WI38 (cell line): ENCODE measurements at regions not wholly inside any gene's neighbourhood (a gene's known extent, or its start where the extent isn't known, plus 50 kb on each side); places are given as distances from the start of the nearest gene placed in this dataset.
"Not testable (repeated sequence)": the region's sequence is repeated elsewhere in the genome, so short reads cannot be mapped to it uniquely, and the experiment has no call there.

Experiments
- H3K4me3 ChIP-seq: 2 replicates; pipeline ENCODE4 v1.5.1; 2011; ENCODE audit warnings: low read depth, mild to moderate bottlenecking, control low read depth, low read length
- TF ChIP-seq, protein P1 (sequence below): IDR thresholded peaks from 2 replicates; pipeline ENCODE4 v1.5.1; 2012; ENCODE audit warnings: low read depth, mild to moderate bottlenecking, control low read depth, low read length

GRCh38 chr5:23755906-23756305 is 248.5 kb downstream of the PRDM9 start:
- TF ChIP-seq, protein P1, sequence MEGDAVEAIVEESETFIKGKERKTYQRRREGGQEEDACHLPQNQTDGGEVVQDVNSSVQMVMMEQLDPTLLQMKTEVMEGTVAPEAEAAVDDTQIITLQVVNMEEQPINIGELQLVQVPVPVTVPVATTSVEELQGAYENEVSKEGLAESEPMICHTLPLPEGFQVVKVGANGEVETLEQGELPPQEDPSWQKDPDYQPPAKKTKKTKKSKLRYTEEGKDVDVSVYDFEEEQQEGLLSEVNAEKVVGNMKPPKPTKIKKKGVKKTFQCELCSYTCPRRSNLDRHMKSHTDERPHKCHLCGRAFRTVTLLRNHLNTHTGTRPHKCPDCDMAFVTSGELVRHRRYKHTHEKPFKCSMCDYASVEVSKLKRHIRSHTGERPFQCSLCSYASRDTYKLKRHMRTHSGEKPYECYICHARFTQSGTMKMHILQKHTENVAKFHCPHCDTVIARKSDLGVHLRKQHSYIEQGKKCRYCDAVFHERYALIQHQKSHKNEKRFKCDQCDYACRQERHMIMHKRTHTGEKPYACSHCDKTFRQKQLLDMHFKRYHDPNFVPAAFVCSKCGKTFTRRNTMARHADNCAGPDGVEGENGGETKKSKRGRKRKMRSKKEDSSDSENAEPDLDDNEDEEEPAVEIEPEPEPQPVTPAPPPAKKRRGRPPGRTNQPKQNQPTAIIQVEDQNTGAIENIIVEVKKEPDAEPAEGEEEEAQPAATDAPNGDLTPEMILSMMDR: no peak
- no peak overlapping the region for H3K4me3 ChIP-seq

GRCh38 chr5:23756779-23757178 is 249.4 kb downstream of the PRDM9 start:
- no peak overlapping the region for H3K4me3 ChIP-seq
- TF ChIP-seq, protein P1: no peak

GRCh38 chr5:23763170-23763569 is 255.8 kb downstream of the PRDM9 start:
- TF ChIP-seq, protein P1: no peak
- no peak overlapping the region for H3K4me3 ChIP-seq

- TF ChIP-seq, protein P1: no peak
- H3K4me3 ChIP-seq: no peak overlapping the region
These were observed 269.3 kb downstream of the PRDM9 start for GRCh38 chr5:23776684-23777083.

DNA sequence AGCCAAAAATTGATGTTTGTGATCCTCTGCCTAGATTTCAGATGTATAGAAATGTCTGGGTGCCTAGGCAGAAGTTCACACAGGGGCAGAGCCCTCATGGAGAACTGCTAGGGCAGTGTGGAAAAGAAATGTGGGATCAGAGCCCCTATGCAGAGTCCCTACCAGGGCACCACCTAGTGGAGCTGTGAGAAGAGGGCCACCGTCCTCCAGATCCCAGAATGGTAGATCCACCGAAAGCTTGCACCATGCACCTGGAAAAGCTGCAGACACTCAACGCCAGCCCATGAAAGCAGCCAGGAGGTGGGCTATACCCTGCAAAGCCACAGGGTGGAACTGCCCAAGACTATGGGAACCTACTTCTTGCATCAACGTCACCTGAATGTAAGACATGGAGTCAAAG is 292.9 kb downstream of the PRDM9 start:
- H3K4me3 ChIP-seq: not testable (repeated sequence)

GRCh38 chr5:23820765-23821471 is 313.5 kb downstream of the PRDM9 start:
- TF ChIP-seq, protein P1: no peak

GRCh38 chr5:23823521-23823920 is 316.1 kb downstream of the PRDM9 start:
- H3K4me3 ChIP-seq: no peak overlapping the region
- TF ChIP-seq, protein P1: no peak

More at GRCh38 chr5:23820765-23821471, 313.5 kb downstream of the PRDM9 start:
- H3K4me3 ChIP-seq: no peak overlapping the region

DNA sequence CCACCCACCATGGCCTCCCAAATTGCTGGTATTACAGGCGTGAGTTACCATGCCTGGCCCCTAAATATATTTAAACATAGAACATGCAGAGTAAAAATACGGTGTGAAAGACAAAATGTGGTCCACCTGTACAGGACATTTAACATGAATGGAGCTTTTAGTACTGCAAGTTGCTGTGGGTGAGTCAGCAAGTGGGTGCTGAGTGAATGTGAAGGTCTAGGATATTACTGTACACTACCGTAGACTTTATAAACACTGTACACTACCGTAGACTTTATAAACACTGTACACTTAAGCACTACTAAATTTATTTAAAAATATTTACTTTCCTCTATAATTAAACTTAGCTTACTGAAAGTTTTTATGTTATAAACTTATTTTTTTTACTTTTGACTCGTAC is 317.8 kb downstream of the PRDM9 start:
- TF ChIP-seq, protein P1: no peak

More for the DNA sequence above, 317.8 kb downstream of the PRDM9 start:
- no peak overlapping the region for H3K4me3 ChIP-seq
